ENCODE measurements at regions not wholly inside any gene's neighbourhood (a gene's known extent, or its start where the extent isn't known, plus 50 kb on each side); places are given as distances from the start of the nearest gene placed in this dataset.

GRCh38 chr5:153919161-153919560 lies 119.5 kb downstream of the FAM114A2 start:
- TF ChIP-seq CTCF (IDR thresholded peaks at IDR 0.05 in 8 of 11, conservative IDR thresholded peaks at IDR 0.05 in 3 of 11) (no peak), POLR2AphosphoS5 (IDR thresholded peaks at IDR 0.05) (no peak), POLR2A (IDR thresholded peaks at IDR 0.05) (no peak)
